Adrenal gland (tissue), 9 donors: ENCODE measurements at regions not wholly inside any gene's neighbourhood (a gene's known extent, or its start where the extent isn't known, plus 50 kb on each side); places are given as distances from the start of the nearest gene placed in this dataset.

Experiments
- DNase-seq, 7 donors: peaks; one replicate each; pipeline ENCODE4 v3.0.0-alpha.2; 2019 to 2020
- H3K27ac ChIP-seq, 5 donors: fragments of 200-600 bp; sonication (generic) in 4 of 5; 1 replicate in 3 of 5; 2 replicates in 2 of 5; pipeline versions ENCODE4 v1.5.1 to v1.8.0; 2016 to 2020; ENCODE audit warnings: mild to moderate bottlenecking in 1 of 5
- H3K27me3 ChIP-seq: fragments of 200-600 bp; 2 replicates; pipeline ENCODE4 v1.8.0; 2021
- H3K36me3 ChIP-seq, 2 donors: fragments of 200-600 bp; replicated peaks in 1 of 2; 1 replicate in 1 of 2; 2 replicates in 1 of 2; pipeline versions ENCODE4 v1.5.1 to v1.8.0; 2018 to 2022
- H3K4me1 ChIP-seq, 2 donors: fragments of 200-600 bp; replicated peaks in 1 of 2; 1 replicate in 1 of 2; 2 replicates in 1 of 2; pipeline versions ENCODE4 v1.5.1 to v1.8.0; 2018 to 2021
- H3K4me3 ChIP-seq, 4 donors: fragments of 200-600 bp; sonication (generic) in 3 of 4; one replicate each; pipeline ENCODE4 v1.5.1; 2016 to 2018
- H3K9me3 ChIP-seq, 3 donors: fragments of 200-600 bp; sonication (generic) in 1 of 3; replicated peaks in 1 of 3; 1 replicate in 2 of 3; 2 replicates in 1 of 3; pipeline versions ENCODE4 v1.5.1 to v1.8.0; 2016 to 2021
- POLR2A ChIP-seq, 2 donors: fragments of 450-650 bp; IDR thresholded peaks; one replicate each; pipeline ENCODE4 v1.6.1; 2017; ENCODE audit warnings: antibody characterized with exemption in 2 of 2, mild to moderate bottlenecking in 2 of 2, moderate library complexity in 1 of 2
- WGBS, 4 donors: extraction: QIAGEN DNeasy Blood & Tissue Kit in 2 of 4; methylation state at CpG; one replicate each; pipeline versions ENCODE4 v1.1.5 to v1.1.7; 2013 to 2017; 5-methylcytosine and 5-hydroxymethylcytosine counted together
- intact Hi-C, 2 donors: fragments of 100-400 bp; cut with DNase I; formaldehyde crosslinking; loops; one replicate each; pipeline versions ENCODE4 v1.14.1 to v1.15.0; 2022 to 2023
- TF ChIP-seq, protein P1 (sequence below), 6 experiments: fragments of 450-650 bp in 4 of 6; fragments of 200-600 bp in 2 of 6; sonication (generic) in 1 of 6; IDR thresholded peaks; 1 replicate in 5 of 6; 2 replicates in 1 of 6; pipeline versions ENCODE4 v1.5.1 to v1.8.0; 2016 to 2021; ENCODE audit warnings: antibody characterized with exemption in 6 of 6, mild to moderate bottlenecking in 2 of 6, moderate library complexity in 1 of 6
- donor health status: healthy with polysubstance abuse.
- donor health status: Bipolar disorder and iron deficiency.
- donor health status: DM: yes; HTN: yes; CAD: no.
- donor health status: DM: no; HTN: no; CAD: no.
- donor health status: DM: no; HTN: no; CAD: no.

- Histone ChIP-seq H3K27me3 (no peaks in the 10 kb centered on the region), H3K9me3 (no peaks in the 10 kb centered on the region), H3K27ac (no peak overlapping the region), H3K4me3 (peak overlapping the region in 1 of 4 donors; percentile 16), H3K36me3 (no peaks in the 10 kb centered on the region), H3K4me1 (peaks cover 0 to 5% of the 10 kb centered on the region in 2 donors)
- intact Hi-C loops: no loop called here
- WGBS, 4 donors: 1% methylated on average over 13 of the region's 13 CpGs
- peak; percentile 59 to 83 (median 68) for DNase-seq
- no peak for TF ChIP-seq POLR2A (IDR thresholded peaks at IDR 0.05)
- TF ChIP-seq, protein P1, sequence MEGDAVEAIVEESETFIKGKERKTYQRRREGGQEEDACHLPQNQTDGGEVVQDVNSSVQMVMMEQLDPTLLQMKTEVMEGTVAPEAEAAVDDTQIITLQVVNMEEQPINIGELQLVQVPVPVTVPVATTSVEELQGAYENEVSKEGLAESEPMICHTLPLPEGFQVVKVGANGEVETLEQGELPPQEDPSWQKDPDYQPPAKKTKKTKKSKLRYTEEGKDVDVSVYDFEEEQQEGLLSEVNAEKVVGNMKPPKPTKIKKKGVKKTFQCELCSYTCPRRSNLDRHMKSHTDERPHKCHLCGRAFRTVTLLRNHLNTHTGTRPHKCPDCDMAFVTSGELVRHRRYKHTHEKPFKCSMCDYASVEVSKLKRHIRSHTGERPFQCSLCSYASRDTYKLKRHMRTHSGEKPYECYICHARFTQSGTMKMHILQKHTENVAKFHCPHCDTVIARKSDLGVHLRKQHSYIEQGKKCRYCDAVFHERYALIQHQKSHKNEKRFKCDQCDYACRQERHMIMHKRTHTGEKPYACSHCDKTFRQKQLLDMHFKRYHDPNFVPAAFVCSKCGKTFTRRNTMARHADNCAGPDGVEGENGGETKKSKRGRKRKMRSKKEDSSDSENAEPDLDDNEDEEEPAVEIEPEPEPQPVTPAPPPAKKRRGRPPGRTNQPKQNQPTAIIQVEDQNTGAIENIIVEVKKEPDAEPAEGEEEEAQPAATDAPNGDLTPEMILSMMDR (IDR thresholded peaks at IDR 0.05): peak; percentile 37 to 76 (median 60)
Observed at GRCh38 chr7:67484244-67484751, 487.7 kb downstream of the TYW1 start.

GRCh38 chr7:67486401-67486800 is 489.8 kb downstream of the TYW1 start:
- 59 to 76% (median 65%) methylated on average over 3 of the region's 3 CpGs for WGBS, 4 donors
- H3K36me3 ChIP-seq: no peaks in the 10 kb centered on the region
- TF ChIP-seq POLR2A (IDR thresholded peaks at IDR 0.05): no peak
- TF ChIP-seq, protein P1 (IDR thresholded peaks at IDR 0.05): no peak
- peaks cover 0 to 5% of the 10 kb centered on the region in 2 donors for H3K4me1 ChIP-seq
- no peak overlapping the region for H3K27ac ChIP-seq
- no peak for DNase-seq
- H3K27me3 ChIP-seq: no peaks in the 10 kb centered on the region
- H3K9me3 ChIP-seq: no peaks in the 10 kb centered on the region
- H3K4me3 ChIP-seq: no peak overlapping the region
- intact Hi-C loops: no loop called here

DNA sequence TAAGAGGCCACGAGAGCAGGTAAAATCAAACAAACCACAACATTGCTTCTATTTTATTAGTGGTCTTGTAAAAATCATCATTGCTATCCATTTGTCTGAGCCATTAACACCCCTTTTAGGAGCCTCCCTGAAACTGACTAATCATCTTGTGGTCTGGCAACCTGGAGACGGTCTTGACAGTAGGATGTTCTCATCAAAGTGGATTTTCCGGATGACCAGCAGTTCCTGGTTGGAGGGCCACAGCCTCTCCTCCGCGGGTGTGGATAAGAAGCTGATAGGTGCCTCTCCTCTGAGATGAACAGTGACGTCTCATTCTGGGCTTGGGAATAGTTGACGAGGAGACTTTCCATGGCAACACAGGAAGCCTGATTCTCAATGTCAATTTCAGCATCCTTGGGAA is 490.7 kb downstream of the TYW1 start:
- no peaks in the 10 kb centered on the region for H3K36me3 ChIP-seq
- no peaks in the 10 kb centered on the region for H3K9me3 ChIP-seq
- TF ChIP-seq, protein P1 (IDR thresholded peaks at IDR 0.05): no peak
- TF ChIP-seq POLR2A (IDR thresholded peaks at IDR 0.05): no peak
- WGBS, 4 donors: 79 to 92% (median 86%) methylated on average over 7 of the region's 7 CpGs
- H3K27ac ChIP-seq: no peak overlapping the region
- H3K4me1 ChIP-seq: peaks cover 0 to 5% of the 10 kb centered on the region in 2 donors
- intact Hi-C loops: no loop called here
- H3K4me3 ChIP-seq: no peak overlapping the region
- no peak for DNase-seq
- H3K27me3 ChIP-seq: no peaks in the 10 kb centered on the region

- DNase-seq: no peak
- no peaks in the 10 kb centered on the region for H3K9me3 ChIP-seq
- intact Hi-C loops: no loop called here
- H3K4me1 ChIP-seq: no peaks in the 10 kb centered on the region
- no peak overlapping the region for H3K4me3 ChIP-seq
- WGBS, 4 donors: 81 to 90% (median 83%) methylated on average over 5 of the region's 5 CpGs
- no peak overlapping the region for H3K27ac ChIP-seq
- H3K27me3 ChIP-seq: no peaks in the 10 kb centered on the region
- no peaks in the 10 kb centered on the region for H3K36me3 ChIP-seq
- TF ChIP-seq POLR2A (IDR thresholded peaks at IDR 0.05): no peak
- TF ChIP-seq, protein P1 (IDR thresholded peaks at IDR 0.05): no peak
Observed at GRCh38 chr7:67489881-67490280, 493.2 kb downstream of the TYW1 start.
